ENCODE measurements at regions not wholly inside any gene's neighbourhood (a gene's known extent, or its start where the extent isn't known, plus 50 kb on each side); places are given as distances from the start of the nearest gene placed in this dataset.

DNA sequence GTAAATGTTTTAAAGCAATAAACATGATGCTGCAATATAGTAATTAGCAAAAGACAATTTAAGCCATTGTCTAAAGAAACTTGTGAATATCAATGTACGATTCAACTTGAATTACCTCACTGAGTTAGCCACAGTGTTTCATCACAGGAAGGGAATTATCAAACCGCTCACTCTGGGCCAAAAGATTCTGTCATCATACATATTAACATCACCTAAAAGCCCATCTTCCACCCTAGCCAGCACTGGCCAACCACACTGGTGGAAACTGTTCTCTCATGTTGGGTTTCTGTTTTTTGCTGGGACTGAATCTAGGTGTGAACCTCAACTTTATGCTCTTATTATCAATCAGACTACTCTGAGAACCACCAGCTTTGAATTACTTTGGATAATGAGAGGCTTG is 497.7 kb upstream of the THBS1 start:
- Histone ChIP-seq H3K4me1 (ENCODE audit: control insufficient read depth, insufficient read depth, low read length) (no peaks in the 10 kb centered on the region), H3K27me3 (ENCODE audit: control insufficient read depth, insufficient read depth, low read length) (no peaks in the 10 kb centered on the region), H3K36me3 (ENCODE audit: control insufficient read depth, insufficient read depth, low read length) (no peaks in the 10 kb centered on the region), H3K27ac (ENCODE audit: low read length) (no peak overlapping the region), H3K4me3 (ENCODE audit: low read depth in 2 of 2, low read length in 2 of 2) (no peak overlapping the region), H3K9me3 (ENCODE audit: control insufficient read depth, insufficient read depth, low read depth, low read length) (no peaks in the 10 kb centered on the region)
- intact Hi-C loops (cut with micrococcal nuclease; ENCODE audit: unreplicated experiment) (loop anchor here (10.0 kb wide), 1 partner anchor 268 kb away; no protein-coding TSS in a partner anchor), in situ Hi-C loops (cut with HindIII; ENCODE audit: low pct_unique_long_range_greater_than_20kb, low sequenced_read_pairs) (no loop called here)
- ChIA-PET CTCF (no interaction called here), POLR2A (no interaction called here)
- no peak for ATAC-seq
- no peak for DNase-seq (ENCODE audit: low read depth, low spot score)
- BruUV-seq (replicated peaks): no TSS peak
- TF ChIP-seq POLR2AphosphoS5 (IDR thresholded peaks at IDR 0.05; ENCODE audit: low read depth, low read length): no peak
- TF ChIP-seq, protein P1, sequence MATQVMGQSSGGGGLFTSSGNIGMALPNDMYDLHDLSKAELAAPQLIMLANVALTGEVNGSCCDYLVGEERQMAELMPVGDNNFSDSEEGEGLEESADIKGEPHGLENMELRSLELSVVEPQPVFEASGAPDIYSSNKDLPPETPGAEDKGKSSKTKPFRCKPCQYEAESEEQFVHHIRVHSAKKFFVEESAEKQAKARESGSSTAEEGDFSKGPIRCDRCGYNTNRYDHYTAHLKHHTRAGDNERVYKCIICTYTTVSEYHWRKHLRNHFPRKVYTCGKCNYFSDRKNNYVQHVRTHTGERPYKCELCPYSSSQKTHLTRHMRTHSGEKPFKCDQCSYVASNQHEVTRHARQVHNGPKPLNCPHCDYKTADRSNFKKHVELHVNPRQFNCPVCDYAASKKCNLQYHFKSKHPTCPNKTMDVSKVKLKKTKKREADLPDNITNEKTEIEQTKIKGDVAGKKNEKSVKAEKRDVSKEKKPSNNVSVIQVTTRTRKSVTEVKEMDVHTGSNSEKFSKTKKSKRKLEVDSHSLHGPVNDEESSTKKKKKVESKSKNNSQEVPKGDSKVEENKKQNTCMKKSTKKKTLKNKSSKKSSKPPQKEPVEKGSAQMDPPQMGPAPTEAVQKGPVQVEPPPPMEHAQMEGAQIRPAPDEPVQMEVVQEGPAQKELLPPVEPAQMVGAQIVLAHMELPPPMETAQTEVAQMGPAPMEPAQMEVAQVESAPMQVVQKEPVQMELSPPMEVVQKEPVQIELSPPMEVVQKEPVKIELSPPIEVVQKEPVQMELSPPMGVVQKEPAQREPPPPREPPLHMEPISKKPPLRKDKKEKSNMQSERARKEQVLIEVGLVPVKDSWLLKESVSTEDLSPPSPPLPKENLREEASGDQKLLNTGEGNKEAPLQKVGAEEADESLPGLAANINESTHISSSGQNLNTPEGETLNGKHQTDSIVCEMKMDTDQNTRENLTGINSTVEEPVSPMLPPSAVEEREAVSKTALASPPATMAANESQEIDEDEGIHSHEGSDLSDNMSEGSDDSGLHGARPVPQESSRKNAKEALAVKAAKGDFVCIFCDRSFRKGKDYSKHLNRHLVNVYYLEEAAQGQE (IDR thresholded peaks at IDR 0.05; ENCODE audit: insufficient read depth in 1 of 2, low read depth in 2 of 2, low read length in 1 of 2): no peak

DNA sequence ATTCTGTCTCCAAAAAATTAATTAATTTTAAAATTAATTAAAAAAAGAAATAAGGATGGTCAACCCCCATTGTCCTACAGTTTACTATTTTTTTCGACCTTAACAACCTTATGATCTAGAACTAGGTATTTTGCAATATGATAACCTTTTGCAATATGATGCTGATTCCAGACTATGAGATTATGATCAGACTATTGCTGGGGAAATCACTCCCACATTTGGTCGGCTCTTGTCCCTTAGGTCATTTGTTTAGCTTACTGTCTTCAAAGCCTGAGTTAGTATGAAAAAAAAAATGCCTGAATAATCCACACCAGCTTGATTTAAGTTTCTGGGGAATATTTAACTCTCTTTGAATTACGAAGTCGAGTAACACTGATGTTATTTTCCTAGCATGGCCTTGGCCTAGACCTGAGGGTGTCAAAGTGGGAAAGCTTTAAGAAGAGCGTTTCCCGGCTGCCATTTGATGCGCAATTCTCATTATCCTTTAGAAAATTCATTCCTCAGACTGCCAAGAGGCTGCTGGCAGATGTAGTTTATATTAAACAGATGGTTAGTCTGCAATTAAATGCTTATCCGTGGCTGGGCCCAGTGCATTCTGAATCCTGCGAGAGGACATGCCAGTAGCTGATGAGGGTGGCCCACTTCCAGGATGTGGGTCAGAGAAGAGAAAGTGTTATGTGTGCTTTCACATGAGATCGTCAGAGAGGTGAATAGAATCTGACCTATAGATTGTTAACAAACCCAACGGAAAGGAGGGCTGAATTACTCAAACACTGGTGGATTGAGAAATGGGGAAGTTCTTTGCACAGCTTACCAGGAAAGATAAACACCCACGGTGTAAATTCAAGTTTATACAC is 496.0 kb upstream of the THBS1 start:
- ATAC-seq (no peak), DNase-seq (ENCODE audit: low read depth, low spot score) (no peak)
- BruUV-seq (replicated peaks): no TSS peak
- intact Hi-C loops (cut with micrococcal nuclease; ENCODE audit: unreplicated experiment): loop anchor here (10.0 kb wide), 1 partner anchor 270 kb away; no protein-coding TSS in a partner anchor
- CTCF ChIA-PET: no interaction called here
- Histone ChIP-seq H3K27ac (ENCODE audit: low read length) (no peak overlapping the region), H3K27me3 (ENCODE audit: control insufficient read depth, insufficient read depth, low read length) (no peaks in the 10 kb centered on the region), H3K9me3 (ENCODE audit: control insufficient read depth, insufficient read depth, low read depth, low read length) (no peaks in the 10 kb centered on the region), H3K4me1 (ENCODE audit: control insufficient read depth, insufficient read depth, low read length) (no peaks in the 10 kb centered on the region), H3K36me3 (ENCODE audit: control insufficient read depth, insufficient read depth, low read length) (no peaks in the 10 kb centered on the region), H3K4me3 (ENCODE audit: low read depth in 2 of 2, low read length in 2 of 2) (no peak overlapping the region)
- TF ChIP-seq, protein P1 (IDR thresholded peaks at IDR 0.05; ENCODE audit: insufficient read depth in 1 of 2, low read depth in 2 of 2, low read length in 1 of 2): no peak
- TF ChIP-seq POLR2AphosphoS5 (IDR thresholded peaks at IDR 0.05; ENCODE audit: low read depth, low read length) (no peak), SIN3A (IDR thresholded peaks at IDR 0.05; ENCODE audit: borderline replicate concordance, insufficient read depth, low read depth, low read length) (no peak), TCF7L2 (IDR thresholded peaks at IDR 0.05; ENCODE audit: low read depth, low read length) (no peak)
- TF ChIP-seq, protein P2, sequence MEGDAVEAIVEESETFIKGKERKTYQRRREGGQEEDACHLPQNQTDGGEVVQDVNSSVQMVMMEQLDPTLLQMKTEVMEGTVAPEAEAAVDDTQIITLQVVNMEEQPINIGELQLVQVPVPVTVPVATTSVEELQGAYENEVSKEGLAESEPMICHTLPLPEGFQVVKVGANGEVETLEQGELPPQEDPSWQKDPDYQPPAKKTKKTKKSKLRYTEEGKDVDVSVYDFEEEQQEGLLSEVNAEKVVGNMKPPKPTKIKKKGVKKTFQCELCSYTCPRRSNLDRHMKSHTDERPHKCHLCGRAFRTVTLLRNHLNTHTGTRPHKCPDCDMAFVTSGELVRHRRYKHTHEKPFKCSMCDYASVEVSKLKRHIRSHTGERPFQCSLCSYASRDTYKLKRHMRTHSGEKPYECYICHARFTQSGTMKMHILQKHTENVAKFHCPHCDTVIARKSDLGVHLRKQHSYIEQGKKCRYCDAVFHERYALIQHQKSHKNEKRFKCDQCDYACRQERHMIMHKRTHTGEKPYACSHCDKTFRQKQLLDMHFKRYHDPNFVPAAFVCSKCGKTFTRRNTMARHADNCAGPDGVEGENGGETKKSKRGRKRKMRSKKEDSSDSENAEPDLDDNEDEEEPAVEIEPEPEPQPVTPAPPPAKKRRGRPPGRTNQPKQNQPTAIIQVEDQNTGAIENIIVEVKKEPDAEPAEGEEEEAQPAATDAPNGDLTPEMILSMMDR (IDR thresholded peaks at IDR 0.05): no peak
- POLR2A ChIA-PET: interaction anchor here (0.5 kb wide), 1 partner anchor 370 kb away, joined by 3 read pairs; no protein-coding TSS in a partner anchor
- in situ Hi-C loops (cut with HindIII; ENCODE audit: low pct_unique_long_range_greater_than_20kb, low sequenced_read_pairs): no loop called here

Data from Panc1 (cell line).